Epithelial cell of proximal tubule (primary cell): ENCODE measurements at regions not wholly inside any gene's neighbourhood (a gene's known extent, or its start where the extent isn't known, plus 50 kb on each side); places are given as distances from the start of the nearest gene placed in this dataset.

Experiments used
- DNase-seq: peaks from one replicate; pipeline ENCODE4 v3.0.0-alpha.2; 2011; ENCODE audit warnings: low read depth
- H3K4me3 ChIP-seq: 2 replicates; pipeline ENCODE4 v1.5.1; 2011; ENCODE audit warnings: low read depth, mild to moderate bottlenecking, low read length
- CTCF ChIP-seq: conservative IDR thresholded peaks from 2 replicates; pipeline ENCODE4 v1.5.1; 2012; ENCODE audit warnings: low read depth, mild to moderate bottlenecking, low read length

DNA sequence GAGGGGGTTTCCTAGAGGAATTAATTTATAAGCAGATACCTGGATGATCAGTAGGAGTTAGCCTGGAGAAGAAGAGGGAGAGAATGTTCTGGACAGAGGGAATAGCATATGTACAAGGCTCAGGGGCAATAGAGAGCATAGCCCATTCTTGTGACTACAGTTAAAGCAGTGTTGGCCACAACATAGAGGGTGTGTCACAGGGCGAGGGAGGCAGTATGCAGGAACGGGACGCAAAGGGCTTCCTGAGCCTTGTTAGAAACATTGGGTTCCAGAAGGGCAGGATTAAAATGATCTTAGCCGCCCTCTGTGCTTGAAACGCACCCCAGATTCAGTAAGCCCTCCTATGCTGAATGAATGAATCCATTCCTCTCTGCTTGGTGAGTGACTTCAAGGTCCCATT is 142.2 kb upstream of the PWP1 start:
- TF ChIP-seq CTCF: no peak
- H3K4me3 ChIP-seq: no peak overlapping the region
- DNase-seq: no peak

- DNase-seq: no peak
- no peak overlapping the region for H3K4me3 ChIP-seq
- TF ChIP-seq CTCF: no peak
Measured at GRCh38 chr12:107543841-107544240, 141.8 kb upstream of the PWP1 start.

GRCh38 chr12:107544937-107545336 is 140.7 kb upstream of the PWP1 start:
- no peak overlapping the region for H3K4me3 ChIP-seq
- TF ChIP-seq CTCF: no peak
- DNase-seq: no peak

- DNase-seq: no peak
- TF ChIP-seq CTCF: no peak
Measured at GRCh38 chr12:107545737-107546353, 139.8 kb upstream of the PWP1 start.

DNA sequence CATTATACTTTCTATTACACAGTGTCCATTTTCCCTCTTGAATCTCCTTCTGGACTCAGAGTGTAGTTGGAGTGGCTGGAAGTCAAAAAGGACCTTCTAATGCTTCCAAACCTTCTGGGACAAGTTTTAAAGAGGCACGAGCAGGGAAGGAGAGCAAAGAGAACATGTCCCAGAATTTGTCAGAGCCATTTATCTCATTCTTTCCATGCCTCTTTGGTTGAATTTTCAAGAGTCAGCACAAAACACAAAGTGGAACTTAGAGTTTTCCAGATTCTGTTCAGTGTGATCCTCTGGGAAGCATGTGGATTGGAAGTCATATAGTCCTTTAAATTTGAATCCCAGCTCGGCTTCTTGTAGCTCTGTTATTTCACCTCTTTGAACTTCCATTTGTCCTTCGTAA is 138.2 kb upstream of the PWP1 start:
- no peak overlapping the region for H3K4me3 ChIP-seq
- no peak for TF ChIP-seq CTCF
- no peak for DNase-seq

More at GRCh38 chr12:107545737-107546353, 139.8 kb upstream of the PWP1 start:
- H3K4me3 ChIP-seq: no peak overlapping the region

- no peak overlapping the region for H3K4me3 ChIP-seq
- no peak for DNase-seq
- no peak for TF ChIP-seq CTCF
Measured at GRCh38 chr12:107549651-107550480, 135.7 kb upstream of the PWP1 start.
